ENCODE measurements at regions not wholly inside any gene's neighbourhood (a gene's known extent, or its start where the extent isn't known, plus 50 kb on each side); places are given as distances from the start of the nearest gene placed in this dataset.

- TF ChIP-seq, protein P1, sequence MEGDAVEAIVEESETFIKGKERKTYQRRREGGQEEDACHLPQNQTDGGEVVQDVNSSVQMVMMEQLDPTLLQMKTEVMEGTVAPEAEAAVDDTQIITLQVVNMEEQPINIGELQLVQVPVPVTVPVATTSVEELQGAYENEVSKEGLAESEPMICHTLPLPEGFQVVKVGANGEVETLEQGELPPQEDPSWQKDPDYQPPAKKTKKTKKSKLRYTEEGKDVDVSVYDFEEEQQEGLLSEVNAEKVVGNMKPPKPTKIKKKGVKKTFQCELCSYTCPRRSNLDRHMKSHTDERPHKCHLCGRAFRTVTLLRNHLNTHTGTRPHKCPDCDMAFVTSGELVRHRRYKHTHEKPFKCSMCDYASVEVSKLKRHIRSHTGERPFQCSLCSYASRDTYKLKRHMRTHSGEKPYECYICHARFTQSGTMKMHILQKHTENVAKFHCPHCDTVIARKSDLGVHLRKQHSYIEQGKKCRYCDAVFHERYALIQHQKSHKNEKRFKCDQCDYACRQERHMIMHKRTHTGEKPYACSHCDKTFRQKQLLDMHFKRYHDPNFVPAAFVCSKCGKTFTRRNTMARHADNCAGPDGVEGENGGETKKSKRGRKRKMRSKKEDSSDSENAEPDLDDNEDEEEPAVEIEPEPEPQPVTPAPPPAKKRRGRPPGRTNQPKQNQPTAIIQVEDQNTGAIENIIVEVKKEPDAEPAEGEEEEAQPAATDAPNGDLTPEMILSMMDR (IDR thresholded peaks at IDR 0.05) = no peak
- no peak for TF ChIP-seq POLR2A (IDR thresholded peaks at IDR 0.05)
- no peak for DNase-seq (ENCODE audit: low spot score in 2 of 2)
- 91% methylated on average over 1 of the region's 1 CpG for WGBS, 2 donors
- intact Hi-C loops (cut with DNase I; ENCODE audit: low total_unique reads) = no loop called here
- no peak overlapping the region for H3K4me3 ChIP-seq (ENCODE audit: low read depth, poor library complexity, severe bottlenecking)
These were observed 164.7 kb upstream of the MEIS1 start for GRCh38 chr2:66270247-66270646.

DNA sequence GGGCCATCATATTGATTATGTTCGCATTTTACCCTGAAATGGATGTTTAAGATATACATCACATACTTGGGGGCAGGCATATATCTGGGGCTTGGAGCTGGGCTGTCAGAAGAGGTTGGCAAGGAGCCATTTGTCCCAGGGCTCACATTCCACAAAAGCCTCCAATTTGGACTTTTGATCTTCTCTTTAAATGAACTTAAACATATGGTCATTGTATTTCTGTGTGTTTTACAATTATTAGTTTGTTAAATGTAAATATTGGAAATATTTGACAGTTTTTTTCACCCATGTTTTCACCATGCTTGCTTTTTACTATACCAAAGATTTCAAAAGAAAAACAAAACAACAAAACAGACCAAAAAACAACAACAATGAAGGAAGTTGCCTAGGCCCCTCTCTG, 165.8 kb upstream of the MEIS1 start:
- TF ChIP-seq POLR2A (IDR thresholded peaks at IDR 0.05) = no peak
- TF ChIP-seq, protein P1 (IDR thresholded peaks at IDR 0.05) = no peak
- intact Hi-C loops (cut with DNase I; ENCODE audit: low total_unique reads) = no loop called here
- 100% methylated on average over 1 of the region's 1 CpG for WGBS, 2 donors
- no peak overlapping the region for H3K4me3 ChIP-seq (ENCODE audit: low read depth, poor library complexity, severe bottlenecking)
- DNase-seq (ENCODE audit: low spot score in 2 of 2) = no peak

- intact Hi-C loops (cut with DNase I; ENCODE audit: low total_unique reads) = no loop called here
- TF ChIP-seq POLR2A (IDR thresholded peaks at IDR 0.05) = no peak
- TF ChIP-seq, protein P1 (IDR thresholded peaks at IDR 0.05) = no peak
- H3K4me3 ChIP-seq (ENCODE audit: low read depth, poor library complexity, severe bottlenecking) = no peak overlapping the region
- DNase-seq (ENCODE audit: low spot score in 2 of 2) = no peak
These were observed 166.2 kb upstream of the MEIS1 start for GRCh38 chr2:66268756-66269155.

DNA sequence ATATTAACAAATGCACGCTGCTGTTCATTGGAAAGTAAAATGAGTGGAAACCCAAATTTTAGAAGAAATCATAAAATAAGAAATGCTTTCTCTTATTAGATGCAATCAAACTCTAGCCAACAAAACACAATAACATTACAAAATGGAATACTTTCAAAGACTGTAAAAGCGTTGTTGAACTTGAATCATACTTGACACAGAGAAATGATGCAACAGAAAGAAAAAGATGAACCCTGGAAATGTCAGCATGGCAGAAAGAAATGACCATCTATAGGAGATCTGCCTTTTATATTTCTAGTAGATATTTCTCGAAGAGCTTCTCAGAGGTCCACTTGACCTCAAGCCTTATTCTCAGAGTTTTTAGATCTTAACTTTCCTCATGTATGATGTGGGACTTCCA, 170.6 kb upstream of the MEIS1 start:
- WGBS, 2 donors = 90 to 94% methylated on average over 3 of the region's 3 CpGs
- DNase-seq (ENCODE audit: low spot score in 2 of 2) = no peak
- TF ChIP-seq, protein P1 (IDR thresholded peaks at IDR 0.05) = no peak
- TF ChIP-seq POLR2A (IDR thresholded peaks at IDR 0.05) = no peak
- intact Hi-C loops (cut with DNase I; ENCODE audit: low total_unique reads) = no loop called here
- no peak overlapping the region for H3K4me3 ChIP-seq (ENCODE audit: low read depth, poor library complexity, severe bottlenecking)

GRCh38 chr2:66255867-66256266, 179.1 kb upstream of the MEIS1 start:
- TF ChIP-seq POLR2A (IDR thresholded peaks at IDR 0.05) = no peak
- TF ChIP-seq, protein P1 (IDR thresholded peaks at IDR 0.05) = no peak
- intact Hi-C loops (cut with DNase I; ENCODE audit: low total_unique reads) = no loop called here
- H3K4me3 ChIP-seq (ENCODE audit: low read depth, poor library complexity, severe bottlenecking) = no peak overlapping the region
- DNase-seq (ENCODE audit: low spot score in 2 of 2) = no peak
- WGBS, 2 donors = 75 to 78% methylated on average over 3 of the region's 3 CpGs

GRCh38 chr2:66255136-66255535, 179.8 kb upstream of the MEIS1 start:
- no peak for DNase-seq (ENCODE audit: low spot score in 2 of 2)
- intact Hi-C loops (cut with DNase I; ENCODE audit: low total_unique reads) = no loop called here
- TF ChIP-seq, protein P1 (IDR thresholded peaks at IDR 0.05) = no peak
- no peak for TF ChIP-seq POLR2A (IDR thresholded peaks at IDR 0.05)
- H3K4me3 ChIP-seq (ENCODE audit: low read depth, poor library complexity, severe bottlenecking) = no peak overlapping the region
